NCI-H146 treated with DMSO at 0.1 percent for 48 hours (cell line): ENCODE measurements at regions not wholly inside any gene's neighbourhood (a gene's known extent, or its start where the extent isn't known, plus 50 kb on each side); places are given as distances from the start of the nearest gene placed in this dataset.

Experiments used
- DNase-seq: peaks from one replicate; lab custom pipeline; 2025; ENCODE audit not compliant: unreplicated experiment; lab: John Stamatoyannopoulos, UW

DNA sequence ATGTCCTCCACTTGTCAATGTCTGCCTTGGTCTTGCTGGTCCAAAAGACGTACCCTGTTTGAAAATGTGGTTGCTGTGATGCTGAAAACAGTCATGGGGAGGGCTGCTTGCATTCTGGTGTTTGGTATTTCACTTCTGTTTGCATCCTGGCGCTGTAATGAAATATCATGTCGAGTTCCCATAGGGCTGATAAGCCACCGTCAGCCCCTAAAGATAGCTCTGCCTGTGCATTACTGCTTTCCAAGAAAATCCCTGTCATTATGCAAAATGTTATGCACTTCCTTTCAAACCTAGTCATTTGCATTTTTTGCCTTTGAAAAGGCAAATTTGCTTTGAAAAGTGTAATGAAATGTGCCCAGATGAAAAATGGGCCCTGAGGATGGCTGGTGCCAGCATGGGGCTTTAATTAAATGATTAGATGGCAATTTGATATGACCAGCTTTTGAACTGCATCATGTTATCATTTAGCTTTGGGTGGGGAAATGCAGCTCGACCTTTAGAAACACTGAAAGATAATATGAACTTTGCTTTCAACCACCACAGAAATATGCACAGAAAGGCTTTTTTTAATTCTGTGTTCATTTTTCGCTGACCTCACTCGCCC, 374.4 kb upstream of the SGCD start:
- no peak for DNase-seq

DNA sequence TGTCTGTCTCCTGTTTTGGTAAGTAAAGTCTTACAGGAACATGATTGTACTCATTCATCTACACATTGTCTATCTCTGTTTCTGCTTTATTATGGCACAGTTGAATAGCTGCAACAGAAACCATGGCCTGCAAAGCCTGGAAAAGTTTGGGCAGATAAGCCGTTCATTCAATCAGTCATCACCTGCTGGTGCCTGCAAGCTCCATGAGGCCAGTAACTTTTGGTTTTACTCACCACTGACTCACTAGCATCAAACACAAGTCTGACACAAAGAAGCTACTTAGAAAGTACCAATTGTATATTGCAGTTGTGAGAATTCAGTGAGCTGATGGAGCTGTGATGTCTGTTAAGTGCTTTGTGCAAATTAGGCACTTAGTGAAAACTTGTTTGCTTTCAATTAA, 373.6 kb upstream of the SGCD start:
- DNase-seq, result no peak

DNA sequence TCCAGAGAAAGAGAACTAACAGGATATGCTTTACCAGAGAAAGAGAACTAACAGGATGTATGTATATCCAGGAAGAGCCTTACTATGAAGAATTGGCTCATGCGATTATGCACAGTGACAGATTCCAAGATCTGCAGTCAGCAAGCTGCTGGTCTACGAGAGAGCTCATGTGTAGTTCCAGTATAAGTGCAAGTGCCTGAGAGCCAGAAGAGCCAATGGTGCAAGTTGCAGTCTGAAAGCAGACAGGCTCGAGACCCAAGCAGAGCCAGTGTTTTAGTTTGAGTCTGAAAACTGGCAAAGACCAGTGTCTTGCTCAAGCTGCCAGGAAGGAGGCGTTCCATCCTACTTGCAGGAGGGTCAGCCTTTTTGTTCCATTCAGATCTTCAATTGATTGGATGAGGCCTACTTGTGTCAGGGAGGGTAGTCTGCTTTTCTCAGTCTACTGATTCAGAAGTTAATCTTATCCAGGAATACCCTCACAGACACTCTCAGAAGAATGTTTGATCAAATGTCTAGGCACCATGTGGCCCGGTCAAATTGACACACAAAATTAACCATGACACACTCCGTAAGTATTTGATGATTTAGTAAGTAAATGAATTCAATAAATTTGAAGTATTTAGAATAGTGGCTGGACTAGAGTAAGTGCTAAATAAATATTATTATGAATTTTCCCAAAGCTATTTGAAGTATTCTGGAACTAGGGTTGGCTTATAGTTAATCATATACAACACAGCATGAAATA, 372.1 kb upstream of the SGCD start:
- no peak for DNase-seq

DNA sequence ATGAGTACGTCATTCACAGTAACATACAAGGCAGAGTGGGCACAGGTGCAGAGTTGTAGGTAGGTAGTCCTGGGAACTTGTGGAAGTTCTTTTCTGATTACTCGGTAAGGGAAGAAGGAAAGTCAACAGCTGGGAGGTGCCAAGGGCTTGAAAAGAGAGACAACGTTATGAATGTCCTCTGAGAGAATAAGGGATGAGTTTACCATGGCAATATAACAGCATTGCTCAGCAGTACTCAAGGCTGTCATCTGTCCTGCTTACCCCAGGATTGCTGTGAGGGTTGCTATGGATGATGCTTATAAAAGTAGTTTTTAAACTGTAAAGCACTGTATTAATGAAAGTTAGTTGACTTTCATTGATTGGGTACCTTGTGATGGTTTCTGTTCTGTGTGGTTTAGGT, 369.1 kb upstream of the SGCD start:
- no peak for DNase-seq

DNA sequence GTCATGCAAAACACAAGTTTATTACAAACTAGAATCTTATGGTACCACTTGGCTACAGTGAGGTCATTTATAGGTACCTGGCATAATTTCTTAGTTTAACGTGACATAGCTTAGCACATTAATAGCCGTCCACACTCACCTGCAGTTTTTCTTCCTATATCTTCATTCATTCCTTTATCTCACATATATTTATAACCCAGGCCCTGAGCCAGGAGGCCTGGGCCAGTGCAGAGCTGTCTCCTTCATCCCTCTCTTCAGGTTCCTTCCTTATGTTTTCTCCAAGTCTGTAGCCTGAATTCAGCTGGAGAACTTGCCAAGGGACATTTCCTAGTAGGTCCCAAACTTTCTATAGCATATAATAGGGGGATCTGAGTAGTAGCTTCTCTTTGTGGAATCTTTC, 367.9 kb upstream of the SGCD start:
- no peak for DNase-seq

DNA sequence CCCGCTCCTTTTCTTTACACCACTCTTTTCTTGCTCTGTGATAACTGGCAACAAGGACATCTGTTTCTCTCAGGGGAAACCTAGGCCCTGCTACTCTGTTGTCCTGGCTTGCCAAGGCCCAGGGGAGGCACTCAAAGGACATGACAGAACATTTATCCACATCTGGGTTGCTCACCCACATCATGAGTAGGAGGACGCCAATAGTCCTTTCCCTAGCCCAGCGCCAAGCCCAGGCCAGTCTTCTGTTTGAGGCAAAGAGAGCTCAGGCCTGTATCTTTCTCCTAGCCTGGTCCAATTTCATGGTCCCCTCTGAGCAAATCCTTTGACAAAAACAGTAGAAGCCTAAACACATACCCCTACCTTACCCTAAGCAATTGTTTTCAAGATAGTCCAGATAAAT, 366.8 kb upstream of the SGCD start:
- DNase-seq, result no peak

- no peak for DNase-seq
Measured at GRCh38 chr5:155969537-155969936, 357.4 kb upstream of the SGCD start.

GRCh38 chr5:155974369-155974768, 352.6 kb upstream of the SGCD start:
- no peak for DNase-seq

DNA sequence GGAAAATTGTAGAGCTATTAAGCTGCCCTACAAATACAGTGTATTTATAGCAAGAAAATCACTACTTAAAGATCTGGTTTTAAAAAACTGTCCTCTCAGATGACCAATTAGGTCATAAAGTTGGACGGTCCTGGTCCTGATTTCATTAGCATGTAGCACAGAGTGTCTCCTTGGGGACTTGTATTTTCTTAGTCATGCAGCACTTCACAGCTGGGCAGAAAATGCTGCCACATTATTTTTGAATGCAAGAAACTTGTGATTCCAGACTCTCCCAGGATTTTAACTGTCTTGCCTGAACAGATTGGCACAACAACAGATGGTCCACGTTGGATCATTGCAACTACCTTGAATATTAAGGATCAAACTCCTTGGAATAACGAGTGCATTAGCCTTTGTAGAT, 348.1 kb upstream of the SGCD start:
- DNase-seq, result no peak

GRCh38 chr5:155982354-155982753, 344.6 kb upstream of the SGCD start:
- no peak for DNase-seq

GRCh38 chr5:155983954-155984353, 343.0 kb upstream of the SGCD start:
- no peak for DNase-seq

DNA sequence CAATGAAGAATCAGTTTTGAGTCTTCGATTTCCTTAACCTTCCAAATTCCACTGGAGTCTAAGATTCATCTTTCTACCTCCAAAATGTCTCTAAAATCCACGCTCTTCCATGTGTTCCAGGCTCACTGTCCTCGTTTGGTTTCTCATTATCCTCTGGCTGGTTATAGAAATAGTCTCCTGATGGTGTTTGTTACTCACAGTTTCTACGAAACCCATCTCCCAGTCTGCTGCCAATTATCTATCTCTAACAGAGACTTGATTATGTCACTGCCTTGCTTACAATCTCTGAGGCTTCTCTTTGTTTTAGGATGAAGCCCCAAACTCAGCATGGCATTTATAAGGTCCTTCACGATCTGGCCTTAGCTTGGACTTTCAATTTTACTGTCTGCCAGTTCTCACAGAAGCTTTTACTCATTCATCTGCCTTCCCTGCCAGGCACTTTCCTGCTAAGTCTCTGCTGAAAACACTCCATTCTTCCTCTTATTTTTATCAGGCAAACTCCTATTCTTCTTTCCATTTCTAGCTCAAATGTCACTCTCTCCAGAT, 339.6 kb upstream of the SGCD start:
- DNase-seq, result no peak

- DNase-seq, result no peak
Measured at GRCh38 chr5:155989879-155990278, 337.1 kb upstream of the SGCD start.

GRCh38 chr5:155996123-155996522, 330.8 kb upstream of the SGCD start:
- DNase-seq, result no peak

DNA sequence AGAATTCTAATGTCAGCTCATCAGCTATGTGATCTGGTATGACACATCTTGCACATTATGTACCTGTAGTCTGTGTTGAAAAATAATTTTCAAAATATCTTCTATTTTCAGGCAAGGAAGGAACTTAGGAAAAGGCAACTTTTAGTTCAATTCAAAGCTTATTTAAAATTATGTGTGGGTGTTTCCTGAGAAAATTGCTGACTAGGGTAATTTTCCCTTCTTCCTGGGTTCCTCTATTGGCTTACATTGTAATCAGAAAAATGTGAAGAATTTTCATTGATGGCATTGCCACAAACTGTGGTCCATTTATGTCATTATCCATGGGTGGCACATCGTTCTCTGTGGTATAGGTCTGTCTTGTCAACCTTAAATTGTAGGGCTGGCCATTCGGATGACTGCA, 328.7 kb upstream of the SGCD start:
- DNase-seq, result no peak

GRCh38 chr5:156000115-156000514, 326.8 kb upstream of the SGCD start:
- DNase-seq, result no peak

GRCh38 chr5:156004754-156005153, 322.2 kb upstream of the SGCD start:
- no peak for DNase-seq

DNA sequence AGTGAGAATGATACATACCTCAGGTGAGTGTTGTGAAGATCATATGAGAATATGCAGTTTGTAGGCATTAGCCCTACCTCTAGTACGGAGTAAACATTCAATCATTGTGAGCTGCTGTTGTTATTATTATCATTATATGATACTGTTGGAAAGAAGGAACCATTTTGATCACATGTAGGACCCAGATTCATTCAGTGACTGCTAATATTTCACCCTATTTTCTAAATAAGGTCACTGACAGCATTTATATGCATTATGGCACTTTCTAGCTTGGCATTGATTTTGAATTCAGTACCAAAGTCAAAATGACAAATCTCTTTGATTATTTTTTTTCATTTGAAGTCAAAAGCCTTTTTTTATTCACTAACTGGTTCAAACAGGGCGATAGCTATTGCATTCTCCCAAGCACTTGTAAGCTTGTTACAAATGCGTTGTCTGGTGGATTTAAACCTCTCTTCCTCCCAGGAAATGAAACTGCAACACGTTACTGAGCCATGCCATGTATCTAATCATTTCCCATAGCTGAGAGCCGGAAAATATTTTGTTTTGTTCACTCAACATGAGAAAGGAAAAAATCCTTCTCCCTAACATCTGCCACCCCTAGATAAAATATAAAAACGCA, 320.8 kb upstream of the SGCD start:
- DNase-seq, result no peak

- no peak for DNase-seq
Measured at GRCh38 chr5:156008844-156009243, 318.1 kb upstream of the SGCD start.

DNA sequence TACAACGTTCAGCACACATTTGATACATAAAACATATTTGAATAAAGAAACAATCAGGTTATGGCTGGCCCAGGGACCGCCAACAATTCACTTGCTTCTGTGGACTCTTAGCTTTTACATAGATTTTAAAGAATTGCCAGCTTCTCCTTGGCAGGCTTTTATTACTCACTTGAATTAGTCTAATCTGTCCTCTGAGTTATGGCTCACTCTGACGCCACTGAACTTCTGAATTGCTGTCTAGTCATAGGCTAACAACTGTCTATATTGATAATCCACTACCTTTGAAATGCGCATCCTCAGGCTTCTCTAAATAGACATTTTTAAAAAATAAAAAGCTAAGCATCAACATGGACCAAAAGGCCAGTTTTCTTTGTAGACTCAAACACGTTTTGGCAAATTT, 317.4 kb upstream of the SGCD start:
- no peak for DNase-seq

- DNase-seq, result no peak
Measured at GRCh38 chr5:156015137-156015536, 311.8 kb upstream of the SGCD start.

DNA sequence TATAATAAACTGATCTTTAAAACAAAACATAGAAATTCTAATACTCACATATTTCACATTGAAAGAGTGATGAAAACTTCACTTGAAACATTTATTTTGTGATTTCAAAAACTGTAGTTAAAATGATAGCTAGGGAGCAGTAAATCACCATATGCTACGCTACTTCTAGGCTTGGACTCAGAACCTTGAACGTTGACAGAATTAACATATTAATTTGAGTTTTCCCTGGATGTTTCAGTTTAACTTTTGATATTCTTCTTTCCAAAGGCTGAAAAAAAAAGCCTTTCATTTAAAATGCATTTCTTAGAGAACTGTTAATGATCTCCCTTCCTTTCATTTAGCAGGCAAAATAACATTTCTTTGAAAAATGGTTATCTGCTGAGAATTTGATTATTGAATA, 307.8 kb upstream of the SGCD start:
- no peak for DNase-seq
